GM10266 (cell line): ENCODE measurements at regions not wholly inside any gene's neighbourhood (a gene's known extent, or its start where the extent isn't known, plus 50 kb on each side); places are given as distances from the start of the nearest gene placed in this dataset.

Experiments used
- DNase-seq: peaks from one replicate; pipeline ENCODE4 v3.0.0; 2012; ENCODE audit errors: extremely low spot score
- TF ChIP-seq, protein P1 (sequence below): IDR thresholded peaks from 2 replicates; pipeline ENCODE4 v1.5.1; 2012; ENCODE audit warnings: mild to moderate bottlenecking, low read depth; ENCODE audit not compliant: control insufficient read depth, insufficient read depth; ENCODE audit errors: missing control alignments

DNA sequence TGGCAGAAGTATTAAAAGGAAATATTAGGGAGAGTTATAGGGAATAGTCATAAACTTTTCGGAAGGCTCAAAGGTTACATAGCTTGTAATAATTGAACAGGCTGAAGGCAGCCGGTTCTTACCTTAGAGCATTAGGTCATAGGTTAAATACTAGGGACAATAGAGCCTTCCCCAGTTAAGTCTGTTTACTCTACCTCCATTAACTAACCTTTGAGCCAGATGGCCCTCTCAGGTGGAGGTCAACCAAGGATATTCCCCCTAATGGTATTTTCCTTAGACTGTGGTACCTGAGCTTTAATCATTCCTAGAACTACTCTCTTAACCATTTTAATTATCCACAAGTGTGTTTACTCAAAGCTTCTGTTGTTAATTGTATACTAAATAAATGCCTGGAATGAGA is 920.9 kb upstream of the PABPC4L start:
- no peak for DNase-seq
- TF ChIP-seq, protein P1, sequence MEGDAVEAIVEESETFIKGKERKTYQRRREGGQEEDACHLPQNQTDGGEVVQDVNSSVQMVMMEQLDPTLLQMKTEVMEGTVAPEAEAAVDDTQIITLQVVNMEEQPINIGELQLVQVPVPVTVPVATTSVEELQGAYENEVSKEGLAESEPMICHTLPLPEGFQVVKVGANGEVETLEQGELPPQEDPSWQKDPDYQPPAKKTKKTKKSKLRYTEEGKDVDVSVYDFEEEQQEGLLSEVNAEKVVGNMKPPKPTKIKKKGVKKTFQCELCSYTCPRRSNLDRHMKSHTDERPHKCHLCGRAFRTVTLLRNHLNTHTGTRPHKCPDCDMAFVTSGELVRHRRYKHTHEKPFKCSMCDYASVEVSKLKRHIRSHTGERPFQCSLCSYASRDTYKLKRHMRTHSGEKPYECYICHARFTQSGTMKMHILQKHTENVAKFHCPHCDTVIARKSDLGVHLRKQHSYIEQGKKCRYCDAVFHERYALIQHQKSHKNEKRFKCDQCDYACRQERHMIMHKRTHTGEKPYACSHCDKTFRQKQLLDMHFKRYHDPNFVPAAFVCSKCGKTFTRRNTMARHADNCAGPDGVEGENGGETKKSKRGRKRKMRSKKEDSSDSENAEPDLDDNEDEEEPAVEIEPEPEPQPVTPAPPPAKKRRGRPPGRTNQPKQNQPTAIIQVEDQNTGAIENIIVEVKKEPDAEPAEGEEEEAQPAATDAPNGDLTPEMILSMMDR: no peak

DNA sequence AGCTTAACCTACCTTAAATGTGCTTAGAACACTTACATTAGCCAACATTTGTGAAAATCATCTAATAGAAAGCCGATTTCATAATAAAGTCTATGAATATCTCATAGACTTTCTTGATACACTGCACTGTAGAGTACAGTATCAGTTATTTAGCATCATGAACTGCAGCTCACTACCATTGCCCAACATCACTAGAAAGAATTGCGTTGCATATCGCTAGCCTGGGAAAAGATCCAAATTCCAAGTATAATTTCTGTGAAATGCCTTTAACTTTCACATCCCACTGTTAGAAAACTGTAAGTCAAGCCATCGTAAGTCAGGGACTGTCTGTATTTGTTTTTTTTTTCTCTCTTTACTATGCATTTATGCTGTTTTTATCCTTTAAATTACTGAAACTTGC is 918.6 kb upstream of the PABPC4L start:
- no peak for DNase-seq
- TF ChIP-seq, protein P1: no peak

DNA sequence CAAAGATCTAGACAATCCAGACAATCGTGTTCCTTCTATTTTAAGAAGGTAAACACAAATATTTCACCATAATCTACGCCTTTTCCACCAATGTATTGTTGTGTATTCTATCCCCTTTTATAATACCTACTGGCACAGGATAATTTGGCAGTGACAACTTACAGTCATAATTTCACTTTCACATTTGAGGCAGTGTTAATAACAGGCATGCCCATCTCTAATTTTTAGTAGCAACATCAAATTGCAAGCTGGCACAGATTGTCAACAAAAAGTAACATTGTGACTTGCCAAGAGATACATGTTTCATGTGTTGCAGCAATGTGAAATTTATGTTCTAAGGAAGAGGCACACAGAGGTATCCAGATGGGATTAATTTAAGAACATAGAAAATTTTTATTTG is 912.5 kb upstream of the PABPC4L start:
- no peak for DNase-seq
- TF ChIP-seq, protein P1: no peak

DNA sequence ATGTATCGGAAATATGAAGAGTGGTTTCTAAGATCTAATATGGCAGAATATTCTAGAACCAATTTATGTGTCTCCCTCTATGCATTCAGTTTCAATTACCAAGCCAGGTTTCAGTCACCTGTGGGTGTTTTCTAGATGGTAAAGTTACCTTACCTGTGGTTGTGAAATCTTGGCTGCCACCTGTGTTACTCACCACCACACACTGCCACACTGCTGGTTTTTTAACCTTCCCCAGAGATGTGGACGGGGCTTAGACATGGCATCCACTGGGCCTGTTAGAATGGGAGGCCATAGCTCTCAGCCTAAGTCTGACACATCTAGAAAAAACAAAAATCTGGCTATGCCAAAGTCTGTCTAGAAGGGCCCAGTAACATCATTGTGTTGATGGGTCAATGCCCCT is 896.5 kb upstream of the PABPC4L start:
- no peak for DNase-seq
- TF ChIP-seq, protein P1: no peak

- TF ChIP-seq, protein P1: no peak
- no peak for DNase-seq
Measured at GRCh38 chr4:135073389-135073788, 871.8 kb upstream of the PABPC4L start.

DNA sequence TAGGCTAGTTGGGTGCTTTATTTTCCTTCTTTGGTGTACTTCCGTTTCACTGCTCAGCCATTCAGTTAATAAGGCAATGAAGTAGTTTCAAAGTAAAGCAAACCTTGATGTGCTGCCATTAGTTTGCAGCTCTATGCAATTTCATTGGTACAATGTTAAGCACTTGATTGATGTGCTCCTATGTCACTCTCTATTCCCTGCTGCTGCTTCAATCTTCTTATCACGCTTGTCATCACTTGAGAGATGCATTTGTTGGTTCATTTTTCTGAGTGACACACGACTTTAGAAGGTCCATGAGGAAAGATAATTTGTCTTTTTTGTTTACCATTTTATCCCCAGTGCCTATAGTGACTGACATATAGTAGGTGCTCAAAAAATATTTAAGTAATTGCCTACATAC is 871.0 kb upstream of the PABPC4L start:
- DNase-seq: no peak
- TF ChIP-seq, protein P1: no peak

- no peak for DNase-seq
Measured at GRCh38 chr4:135065366-135065765, 863.8 kb upstream of the PABPC4L start.

More at GRCh38 chr4:135065366-135065765, 863.8 kb upstream of the PABPC4L start:
- TF ChIP-seq, protein P1: no peak
